Stimulated activated CD4-positive, alpha-beta T cell treated with anti-CD3 and anti-CD28 coated beads, Interleukin-1b, Interleukin-23, amount 100 ng/mL, for 24 hours (primary cell): ENCODE measurements at regions not wholly inside any gene's neighbourhood (a gene's known extent, or its start where the extent isn't known, plus 50 kb on each side); places are given as distances from the start of the nearest gene placed in this dataset.

ENCODE experiments used
- DNase-seq, 4 experiments: peaks; one replicate each; pipeline ENCODE4 v3.0.0-alpha.2; 2020; ENCODE audit warnings: low read depth in 4 of 4, low spot score in 1 of 4

- no peak for DNase-seq
Observed at GRCh38 chr18:24663026-24663425, 202.6 kb downstream of the HRH4 start.

DNA sequence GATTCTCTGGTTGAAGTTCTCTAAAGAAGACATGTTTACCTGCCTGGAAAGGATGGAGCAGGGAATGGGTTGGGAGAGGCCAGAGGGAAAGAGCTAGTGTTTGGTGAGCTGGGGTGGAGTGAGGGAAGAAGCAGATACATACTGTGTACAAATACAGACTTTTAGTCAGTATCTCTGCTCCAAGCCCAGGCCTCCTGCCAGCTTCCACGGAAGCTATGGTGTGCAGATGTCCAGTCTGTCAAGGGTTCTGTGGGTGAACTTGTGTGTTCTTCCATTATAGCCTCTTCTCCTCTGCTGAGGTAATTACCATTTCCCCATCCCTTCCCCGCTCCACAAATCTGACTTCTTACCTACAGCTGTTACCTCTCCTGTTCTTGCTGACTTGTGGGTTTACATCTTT lies 208.6 kb downstream of the HRH4 start:
- DNase-seq = no peak

DNA sequence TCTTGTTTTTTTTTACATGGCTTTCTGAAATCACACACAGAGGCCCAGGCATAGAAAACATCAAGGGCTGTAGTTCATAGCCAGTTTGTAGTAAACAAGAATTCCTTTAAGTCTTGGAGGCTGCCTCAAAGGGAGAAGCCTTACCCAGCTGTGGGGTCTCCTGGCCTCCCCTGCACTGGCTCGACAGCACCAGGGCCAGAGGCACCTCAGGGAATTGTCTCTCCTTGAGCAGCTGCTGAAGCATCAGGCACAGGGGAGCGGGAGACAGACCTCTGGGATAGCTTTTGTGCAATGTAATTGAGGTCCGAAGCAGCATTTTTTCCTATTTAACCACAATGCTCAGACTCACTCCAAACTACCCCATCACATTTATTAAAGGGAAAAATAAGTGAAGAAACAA lies 209.1 kb downstream of the HRH4 start:
- no peak for DNase-seq

DNA sequence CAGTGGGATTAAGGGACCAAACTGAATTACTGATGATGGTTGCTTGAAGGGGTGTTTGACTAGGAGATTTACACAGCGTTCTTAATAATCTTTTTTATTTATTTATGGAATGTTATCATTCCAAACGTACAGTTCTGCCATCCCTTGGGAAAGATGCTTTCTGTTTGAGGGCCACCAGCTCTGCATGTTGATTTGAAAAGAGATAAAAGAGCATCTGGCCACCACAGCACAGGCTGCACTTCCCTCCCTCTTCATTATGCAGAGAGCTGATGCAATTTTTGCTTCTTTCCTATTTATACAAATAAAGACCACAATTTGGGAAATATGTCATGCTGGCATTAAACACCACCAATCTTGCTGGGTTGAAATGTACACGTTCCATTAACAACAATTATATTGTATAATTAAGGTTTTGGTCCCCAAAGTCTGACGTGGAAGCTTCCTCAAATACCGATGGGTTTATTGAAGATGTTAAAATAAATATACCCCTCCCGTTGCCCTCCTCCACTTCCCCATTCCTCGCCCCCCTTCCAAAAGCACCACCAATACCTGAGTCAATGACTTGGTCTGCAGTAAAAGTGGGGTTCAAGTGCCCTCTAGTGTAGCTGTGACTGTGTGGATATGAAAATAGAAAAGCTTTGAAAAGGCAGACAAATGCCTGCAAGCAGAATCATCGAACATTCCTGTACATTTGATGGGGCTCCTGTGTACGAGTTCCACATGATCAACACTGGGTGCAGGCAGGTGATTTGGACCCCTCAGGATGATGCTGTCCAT lies 211.9 kb downstream of the HRH4 start:
- no peak for DNase-seq

DNA sequence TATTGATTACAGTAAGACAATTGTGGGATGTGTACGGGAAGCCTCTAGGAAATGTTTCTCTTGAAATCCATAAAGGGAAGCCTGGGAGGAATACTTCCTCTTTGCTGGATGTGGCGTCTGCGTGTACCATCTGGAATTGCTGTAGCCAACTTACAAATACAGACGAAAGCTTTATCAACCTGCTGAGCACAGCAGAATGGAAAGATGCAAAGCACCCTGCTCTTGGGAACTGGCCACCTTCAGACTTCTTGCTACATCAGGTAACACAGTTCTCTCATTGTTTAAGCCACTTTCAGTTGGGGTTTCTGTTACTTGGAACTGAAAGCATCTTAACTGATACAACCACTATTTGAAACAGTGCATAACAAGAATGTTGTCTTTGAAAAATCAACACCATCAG lies 213.8 kb downstream of the HRH4 start:
- no peak for DNase-seq

GRCh38 chr18:24674605-24675004 lies 214.2 kb downstream of the HRH4 start:
- no peak for DNase-seq

DNA sequence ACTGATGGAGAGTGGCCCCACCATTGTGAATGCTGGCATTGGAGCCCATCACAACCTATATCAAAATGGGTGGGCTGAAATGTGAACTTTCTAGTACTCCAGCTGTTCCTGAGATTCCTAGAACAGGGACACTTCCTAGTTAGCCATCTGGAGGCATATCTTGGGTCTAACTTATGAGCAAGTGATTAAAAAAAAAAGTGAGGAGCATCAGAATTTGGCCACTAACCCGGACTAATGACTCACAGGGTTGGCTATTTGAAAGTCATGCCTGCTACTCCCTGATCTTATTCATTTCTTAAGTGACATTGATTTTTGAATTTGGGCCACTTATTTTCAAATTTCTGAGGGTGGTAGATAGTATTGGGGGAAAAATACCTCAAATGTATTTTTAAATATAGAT lies 216.6 kb downstream of the HRH4 start:
- no peak for DNase-seq

GRCh38 chr18:24678107-24678506 lies 217.7 kb downstream of the HRH4 start:
- no peak for DNase-seq

DNA sequence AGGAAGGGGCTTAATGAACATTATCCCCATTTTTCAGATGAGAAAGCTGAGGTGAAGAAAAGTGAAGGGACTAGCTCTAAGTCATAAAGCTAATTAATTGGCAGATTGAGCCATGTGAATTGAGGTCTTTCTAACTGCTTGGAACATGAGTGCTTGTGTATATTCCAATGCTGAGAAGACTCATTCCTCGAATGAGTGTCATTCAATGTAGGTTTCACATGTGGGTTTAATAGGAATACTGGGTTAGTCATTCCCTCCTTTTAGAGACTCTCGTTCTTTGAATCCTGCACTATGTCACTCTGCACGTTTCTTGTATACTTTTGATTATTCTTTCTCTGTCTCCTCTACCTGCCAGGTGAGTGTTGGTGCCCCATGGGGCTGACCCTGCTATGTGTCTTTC lies 218.2 kb downstream of the HRH4 start:
- no peak for DNase-seq

DNA sequence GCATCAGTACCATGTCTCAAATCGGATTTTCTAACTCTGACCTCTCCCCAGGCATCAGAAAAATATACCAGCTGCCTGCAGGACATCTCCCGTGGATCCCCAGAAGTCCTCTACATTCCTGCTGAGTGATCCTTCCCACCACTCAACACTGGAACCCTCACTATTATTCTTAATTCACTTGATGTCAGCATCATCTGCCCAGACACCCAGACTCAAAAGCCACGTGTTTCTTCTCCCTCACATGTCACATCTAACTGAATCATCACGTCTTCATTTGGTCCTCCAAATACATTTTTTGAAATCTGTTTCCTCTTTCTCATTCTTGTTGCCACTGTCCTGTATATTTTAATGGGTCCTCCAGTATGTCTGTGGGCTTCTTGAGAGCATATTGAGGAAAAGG lies 218.6 kb downstream of the HRH4 start:
- DNase-seq = no peak

GRCh38 chr18:24683925-24684324 lies 223.5 kb downstream of the HRH4 start:
- no peak for DNase-seq

DNA sequence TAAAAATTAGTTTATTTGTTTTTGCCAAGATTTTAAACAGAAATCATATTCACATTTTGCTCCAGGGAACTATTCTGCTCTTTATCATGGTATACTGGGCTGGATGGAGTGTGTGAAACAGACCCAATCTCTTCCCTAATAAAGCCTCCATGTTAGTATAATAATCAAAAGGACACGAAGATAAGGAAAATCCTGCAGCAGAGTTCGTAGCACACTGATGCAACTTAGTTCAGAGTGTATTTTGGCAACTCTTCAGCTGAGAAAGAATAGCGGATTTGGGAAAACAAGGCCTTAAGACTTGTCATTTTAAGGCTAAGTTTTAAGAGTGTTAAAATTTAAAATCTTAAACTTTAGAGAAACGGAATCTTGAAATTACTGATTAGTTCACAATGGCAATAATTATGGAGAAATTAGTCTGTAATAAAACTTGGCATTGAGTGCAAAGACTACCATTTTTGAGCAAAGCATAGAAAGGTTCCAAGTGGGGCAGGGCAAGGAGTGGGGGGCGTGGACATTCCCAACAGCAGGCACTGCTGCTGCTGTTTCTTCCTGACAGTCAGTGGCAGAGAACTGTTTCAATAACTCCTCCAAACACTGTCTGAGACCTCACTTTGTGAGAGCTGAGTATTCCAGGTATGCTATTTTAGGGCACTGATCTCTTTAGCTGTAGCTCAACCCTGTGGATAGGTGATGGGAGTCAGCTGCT lies 225.0 kb downstream of the HRH4 start:
- no peak for DNase-seq

DNA sequence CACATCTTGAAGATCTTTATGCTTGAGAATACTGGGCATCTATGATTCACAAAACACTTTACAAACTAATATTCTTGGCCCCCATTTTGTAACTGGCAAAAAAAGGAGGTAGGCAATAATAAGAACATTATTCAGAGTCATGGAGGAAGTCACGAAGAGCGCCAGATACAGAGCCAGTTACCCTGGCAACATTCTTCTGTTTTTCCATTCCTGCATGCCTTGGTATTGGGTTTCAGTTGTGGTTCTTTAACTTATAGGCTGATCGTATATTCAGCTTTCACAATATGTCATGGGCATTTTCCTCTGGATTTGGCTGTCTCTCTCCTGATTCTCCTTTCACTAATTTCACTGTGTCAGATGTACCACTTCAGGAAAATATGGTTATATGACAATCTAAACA lies 234.7 kb downstream of the HRH4 start:
- no peak for DNase-seq

GRCh38 chr18:24702001-24702515 lies 241.6 kb downstream of the HRH4 start:
- DNase-seq = no peak

GRCh38 chr18:24703316-24703715 lies 242.9 kb downstream of the HRH4 start:
- no peak for DNase-seq

- no peak for DNase-seq
Observed at GRCh38 chr18:24704946-24705630, 244.7 kb downstream of the HRH4 start.

DNA sequence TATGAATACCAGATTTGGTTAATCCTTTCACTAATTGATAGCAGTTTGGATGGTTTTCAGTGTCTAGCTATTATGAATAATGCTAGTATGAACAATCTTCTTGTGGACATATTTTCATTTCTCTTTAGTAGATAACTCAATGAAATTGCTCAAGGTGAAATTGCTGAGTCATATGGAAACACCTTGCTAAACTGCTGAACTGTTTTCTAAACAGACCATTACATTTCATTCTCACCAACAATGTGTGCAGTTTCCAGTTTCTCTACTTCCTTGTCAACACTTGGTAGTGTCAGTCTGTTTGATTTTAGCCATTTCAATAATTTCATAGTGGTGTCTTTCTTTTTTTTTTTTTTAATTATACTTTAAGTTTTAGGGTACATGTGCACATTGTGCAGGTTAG lies 250.0 kb downstream of the HRH4 start:
- no peak for DNase-seq

GRCh38 chr18:24719791-24720190 lies 259.4 kb downstream of the HRH4 start:
- DNase-seq = no peak

DNA sequence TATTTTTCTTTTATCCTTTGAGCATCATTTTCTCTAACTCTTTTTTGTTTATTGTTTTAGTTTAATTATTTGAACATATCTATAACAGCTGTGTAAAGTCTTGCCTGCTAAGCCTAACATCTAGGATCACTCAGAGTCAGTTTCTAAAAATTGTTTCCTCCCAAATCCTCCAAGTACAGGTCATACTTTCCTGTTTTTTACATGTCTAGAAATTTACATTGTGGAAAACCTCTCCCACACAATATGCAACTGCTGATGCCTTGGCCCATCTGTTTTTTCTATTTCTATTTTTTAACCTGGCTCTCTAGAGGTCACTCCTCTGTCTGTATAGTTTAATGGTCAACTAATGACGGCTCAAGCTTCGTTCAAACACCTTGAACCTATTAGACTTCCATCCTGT lies 261.0 kb downstream of the HRH4 start:
- DNase-seq = no peak

GRCh38 chr18:24725644-24726415 lies 265.4 kb downstream of the HRH4 start:
- DNase-seq = no peak
